IMR-90 (cell line): ENCODE measurements at regions not wholly inside any gene's neighbourhood (a gene's known extent, or its start where the extent isn't known, plus 50 kb on each side); places are given as distances from the start of the nearest gene placed in this dataset.

Experiments
- CEBPB ChIP-seq: IDR thresholded peaks from 2 replicates; pipeline ENCODE4 v1.6.1; 2012; ENCODE audit warnings: low read depth, low read length, improper control_type of control experiment
- SMC3 ChIP-seq: fragments of 150-350 bp; IDR thresholded peaks from 2 replicates; pipeline ENCODE4 v1.6.1; 2016; ENCODE audit warnings: low read depth, mild to moderate bottlenecking, antibody characterized with exemption, low read length, moderate library complexity
- TF ChIP-seq, protein P1 (sequence below): conservative IDR thresholded peaks from 2 replicates; pipeline ENCODE4 v1.5.1; 2012; ENCODE audit warnings: mild to moderate bottlenecking, low read depth, low read length, improper control_type of control experiment
- TF ChIP-seq, protein P2 (sequence below): fragments of 150-350 bp; IDR thresholded peaks from 2 replicates; pipeline ENCODE4 v1.6.1; 2016; ENCODE audit warnings: low read depth, mild to moderate bottlenecking, low read length, moderate library complexity, borderline replicate concordance

DNA sequence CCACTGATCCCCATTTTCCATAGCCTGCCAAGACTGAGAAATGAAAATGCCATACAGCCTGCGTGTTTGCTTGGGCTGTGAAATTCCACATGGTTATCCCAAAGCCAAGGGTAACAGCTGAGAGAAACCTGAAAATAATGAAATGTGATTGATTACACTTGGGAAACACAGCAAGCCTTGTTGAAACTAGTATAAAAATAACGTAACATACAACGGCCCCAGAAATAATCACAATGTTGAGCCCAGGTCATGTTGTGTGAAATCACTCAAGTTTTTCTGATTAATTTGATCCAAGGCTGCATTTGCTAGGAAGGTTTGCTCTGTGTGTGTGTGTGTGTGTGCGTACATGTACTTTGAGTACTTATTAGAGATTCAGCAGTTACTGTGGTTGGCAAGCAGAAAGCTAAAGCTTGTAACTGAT is 269.0 kb downstream of the OXSM start:
- TF ChIP-seq, protein P1, sequence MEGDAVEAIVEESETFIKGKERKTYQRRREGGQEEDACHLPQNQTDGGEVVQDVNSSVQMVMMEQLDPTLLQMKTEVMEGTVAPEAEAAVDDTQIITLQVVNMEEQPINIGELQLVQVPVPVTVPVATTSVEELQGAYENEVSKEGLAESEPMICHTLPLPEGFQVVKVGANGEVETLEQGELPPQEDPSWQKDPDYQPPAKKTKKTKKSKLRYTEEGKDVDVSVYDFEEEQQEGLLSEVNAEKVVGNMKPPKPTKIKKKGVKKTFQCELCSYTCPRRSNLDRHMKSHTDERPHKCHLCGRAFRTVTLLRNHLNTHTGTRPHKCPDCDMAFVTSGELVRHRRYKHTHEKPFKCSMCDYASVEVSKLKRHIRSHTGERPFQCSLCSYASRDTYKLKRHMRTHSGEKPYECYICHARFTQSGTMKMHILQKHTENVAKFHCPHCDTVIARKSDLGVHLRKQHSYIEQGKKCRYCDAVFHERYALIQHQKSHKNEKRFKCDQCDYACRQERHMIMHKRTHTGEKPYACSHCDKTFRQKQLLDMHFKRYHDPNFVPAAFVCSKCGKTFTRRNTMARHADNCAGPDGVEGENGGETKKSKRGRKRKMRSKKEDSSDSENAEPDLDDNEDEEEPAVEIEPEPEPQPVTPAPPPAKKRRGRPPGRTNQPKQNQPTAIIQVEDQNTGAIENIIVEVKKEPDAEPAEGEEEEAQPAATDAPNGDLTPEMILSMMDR: no peak
- TF ChIP-seq SMC3 (no peak), CEBPB (no peak)
- TF ChIP-seq, protein P2, sequence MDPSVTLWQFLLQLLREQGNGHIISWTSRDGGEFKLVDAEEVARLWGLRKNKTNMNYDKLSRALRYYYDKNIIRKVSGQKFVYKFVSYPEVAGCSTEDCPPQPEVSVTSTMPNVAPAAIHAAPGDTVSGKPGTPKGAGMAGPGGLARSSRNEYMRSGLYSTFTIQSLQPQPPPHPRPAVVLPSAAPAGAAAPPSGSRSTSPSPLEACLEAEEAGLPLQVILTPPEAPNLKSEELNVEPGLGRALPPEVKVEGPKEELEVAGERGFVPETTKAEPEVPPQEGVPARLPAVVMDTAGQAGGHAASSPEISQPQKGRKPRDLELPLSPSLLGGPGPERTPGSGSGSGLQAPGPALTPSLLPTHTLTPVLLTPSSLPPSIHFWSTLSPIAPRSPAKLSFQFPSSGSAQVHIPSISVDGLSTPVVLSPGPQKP: no peak
